HepG2 (cell line): ENCODE measurements at regions not wholly inside any gene's neighbourhood (a gene's known extent, or its start where the extent isn't known, plus 50 kb on each side); places are given as distances from the start of the nearest gene placed in this dataset.

Experiments
- ATAC-seq: fragments of 200-7000 bp; cut with Tn5 transposase; 3 replicates; pipeline ENCODE4 v1.9.1; 2020; ENCODE audit warnings: mild to moderate bottlenecking, moderate library complexity
- BruUV-seq: library from RNA; stranded (reverse); fragments of 400-500 nt; replicated peaks from 2 replicates; lab custom pipeline; 2021; lab: Mats Ljungman, UMichigan
- CTCF ChIA-PET: fragments of 300-600 bp; formaldehyde crosslinking; extraction: SDS; loops from one replicate; lab custom pipeline; 2021; ENCODE audit warnings: low total read pairs, inconsistent platforms, low intra/inter-chr PET ratio; lab: Yijun Ruan, JAX
- POLR2A ChIA-PET: fragments of 350-600 bp; sonication (Branson Sonifier 250); formaldehyde crosslinking; loops from one replicate; lab custom pipeline; 2020; ENCODE audit warnings: antibody characterized with exemption, inconsistent platforms; lab: Yijun Ruan, JAX
- DNase-seq: peaks from one replicate; pipeline ENCODE4 v3.0.0-alpha.2; 2015; ENCODE audit warnings: low spot score
- FAIRE-seq: peaks from 3 replicates; lab custom pipeline; 2011; peaks lifted over from hg19 to GRCh38; lab: Jason Lieb, UNC
- H2AFZ ChIP-seq: one replicate; pipeline ENCODE4 v1.6.1; 2011; ENCODE audit warnings: low read length, inconsistent platforms
- H3K27ac ChIP-seq: fragments of 300-600 bp; 3 replicates; pipeline ENCODE4 v1.8.0; 2011; ENCODE audit warnings: mixed run types, mild to moderate bottlenecking, mixed read lengths, low read length, inconsistent platforms; ENCODE audit not compliant: insufficient read depth; ENCODE audit errors: extremely low read length
- H3K27me3 ChIP-seq, 2 experiments: fragments of 200-600 bp in 1 of 2; 2 replicates in 1 of 2; 3 replicates in 1 of 2; pipeline versions ENCODE4 v1.6.0 to v1.8.0; 2011; ENCODE audit warnings: low read length in 2 of 2, mild to moderate bottlenecking in 2 of 2, moderate library complexity in 2 of 2, inconsistent platforms in 1 of 2; ENCODE audit not compliant: insufficient read depth in 2 of 2, control insufficient read depth in 1 of 2
- H3K36me3 ChIP-seq, 2 experiments: fragments of 200-600 bp in 1 of 2; replicated peaks in 1 of 2; 2 replicates in 1 of 2; 3 replicates in 1 of 2; pipeline versions ENCODE4 v1.5.1 to v1.8.0; 2011; ENCODE audit warnings: low read length in 2 of 2, inconsistent platforms in 1 of 2; ENCODE audit not compliant: insufficient read depth in 2 of 2, control insufficient read depth in 1 of 2
- H3K4me1 ChIP-seq: 2 replicates; pipeline ENCODE4 v1.5.1; 2012; ENCODE audit warnings: low read length, inconsistent platforms; ENCODE audit not compliant: insufficient read depth
- H3K4me2 ChIP-seq: 2 replicates; pipeline ENCODE4 v1.6.0; 2011; ENCODE audit warnings: low read depth, low read length, inconsistent platforms
- H3K4me3 ChIP-seq, 3 experiments: fragments of 200-600 bp in 1 of 3; sonication (generic), shearing (Covaris generic) in 1 of 3; replicated peaks in 1 of 3; 2 replicates each; pipeline ENCODE4 v1.5.1; 2011 to 2016; ENCODE audit warnings: low read length in 3 of 3, inconsistent platforms in 2 of 3, low read depth in 2 of 3, mild to moderate bottlenecking in 2 of 3, control low read depth in 1 of 3, mixed read lengths in 1 of 3; ENCODE audit not compliant: insufficient read depth in 1 of 3
- H3K79me2 ChIP-seq: one replicate; pipeline ENCODE4 v1.6.1; 2011; ENCODE audit warnings: low read length, inconsistent platforms; ENCODE audit not compliant: insufficient read depth
- H3K9ac ChIP-seq: 2 replicates; pipeline ENCODE4 v1.6.0; 2011; ENCODE audit warnings: mild to moderate bottlenecking, low read depth, low read length, inconsistent platforms; ENCODE audit not compliant: insufficient read depth
- H3K9me3 ChIP-seq: 2 replicates; pipeline ENCODE4 v1.5.1; 2012; ENCODE audit warnings: mild to moderate bottlenecking, low read length
- H4K20me1 ChIP-seq: 2 replicates; pipeline ENCODE4 v1.6.0; 2011; ENCODE audit warnings: inconsistent platforms, mild to moderate bottlenecking, low read length, moderate library complexity; ENCODE audit not compliant: insufficient read depth
- CENPX ChIP-seq: sonication (generic); formaldehyde crosslinking; IDR thresholded peaks from 2 replicates; pipeline ENCODE4 v1.9.0; 2021; ENCODE audit warnings: mild to moderate bottlenecking, missing genetic modification reagents, moderate library complexity
- CHD4 ChIP-seq: fragments of 200-600 bp; sonication (generic); IDR thresholded peaks from 2 replicates; pipeline ENCODE4 v1.7.0; 2017; ENCODE audit warnings: mild to moderate bottlenecking, low read length, borderline replicate concordance
- CTCF ChIP-seq: sonication (generic); formaldehyde crosslinking; IDR thresholded peaks from 2 replicates; pipeline ENCODE4 v1.5.0; 2020; ENCODE audit warnings: mild to moderate bottlenecking, missing genetic modification reagents, moderate library complexity
- MLLT10 ChIP-seq: sonication (generic); formaldehyde crosslinking; IDR thresholded peaks from 2 replicates; pipeline ENCODE4 v1.4.0; 2020; ENCODE audit warnings: missing genetic modification reagents
- RAD51 ChIP-seq: fragments of 450-650 bp; IDR thresholded peaks from 2 replicates; pipeline ENCODE4 v1.6.1; 2016; ENCODE audit warnings: borderline replicate concordance
- SRSF9 ChIP-seq: fragments of 200-400 bp; formaldehyde crosslinking; IDR thresholded peaks from 2 replicates; pipeline ENCODE4 v1.6.1; 2018; ENCODE audit warnings: borderline replicate concordance, mild to moderate bottlenecking, low read depth, low read length; ENCODE audit not compliant: insufficient read depth, poor library complexity, severe bottlenecking
- YEATS4 ChIP-seq: sonication (generic); formaldehyde crosslinking; IDR thresholded peaks from 2 replicates; pipeline ENCODE4 v1.4.0; 2020; ENCODE audit warnings: missing genetic modification reagents, borderline replicate concordance
- ZFP36L1 ChIP-seq: sonication (generic); formaldehyde crosslinking; IDR thresholded peaks from 2 replicates; pipeline ENCODE4 v1.8.0; 2022; ENCODE audit warnings: mild to moderate bottlenecking, missing genetic modification reagents, moderate library complexity
- ZKSCAN5 ChIP-seq: sonication (generic); formaldehyde crosslinking; IDR thresholded peaks from 2 replicates; pipeline ENCODE4 v1.5.1; 2020; ENCODE audit warnings: mild to moderate bottlenecking, missing genetic modification reagents
- ZNF292 ChIP-seq: sonication (generic); formaldehyde crosslinking; IDR thresholded peaks from 2 replicates; pipeline ENCODE4 v1.8.1; 2022; ENCODE audit warnings: mild to moderate bottlenecking, low read depth, missing genetic modification reagents, borderline replicate concordance
- ZNF792 ChIP-seq: IDR thresholded peaks from 2 replicates; pipeline ENCODE4 v1.6.1; 2016
- ZNF83 ChIP-seq: sonication (generic); formaldehyde crosslinking; IDR thresholded peaks from 2 replicates; pipeline ENCODE4 v1.4.0; 2020; ENCODE audit warnings: missing genetic modification reagents, mild to moderate bottlenecking, borderline replicate concordance
- WGBS: methylation state at CpG from one replicate; pipeline ENCODE4 v1.1.6; 2017; ENCODE audit warnings: low lambda C conversion rate; 5-methylcytosine and 5-hydroxymethylcytosine counted together
- in situ Hi-C: cut with HindIII; loops from 2 replicates; pipeline ENCODE4 v1.10.0; 2017; ENCODE audit warnings: low pct_unique_long_range_greater_than_20kb; ENCODE audit not compliant: extremely low pct_ligation_motif_present
- intact Hi-C: fragments of 100-400 bp; cut with micrococcal nuclease; formaldehyde crosslinking; loops from one replicate; pipeline ENCODE4 v1.10.0; 2022; ENCODE audit not compliant: unreplicated experiment
- TF ChIP-seq, protein P1 (sequence below): sonication (generic); formaldehyde crosslinking; IDR thresholded peaks from 2 replicates; pipeline ENCODE4 v1.4.0; 2020; ENCODE audit warnings: missing genetic modification reagents
- TF ChIP-seq, protein P2 (sequence below): sonication (generic); formaldehyde crosslinking; IDR thresholded peaks from 2 replicates; pipeline ENCODE4 v1.8.0; 2022; ENCODE audit warnings: missing genetic modification reagents, mild to moderate bottlenecking, moderate library complexity, borderline replicate concordance

DNA sequence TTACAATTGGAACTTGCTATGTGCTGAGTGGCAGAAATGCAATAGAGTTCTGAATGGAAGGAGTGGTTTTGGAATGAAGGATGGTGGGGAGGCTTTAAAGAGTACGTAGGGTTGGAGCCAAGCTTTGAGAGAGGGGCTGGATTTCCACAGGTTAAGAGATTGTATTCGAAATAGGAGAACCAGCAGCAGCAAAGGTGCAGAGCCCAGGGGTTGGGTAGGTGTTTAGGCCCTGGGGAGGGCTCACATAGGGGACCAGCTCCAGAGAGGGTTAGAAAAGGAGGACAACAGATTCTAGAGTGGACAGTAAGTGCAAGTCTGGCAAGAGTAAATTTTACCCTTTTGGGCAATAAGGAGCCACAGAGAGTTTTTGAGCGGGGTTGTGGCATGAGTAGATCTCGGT is 297.2 kb downstream of the RPS24 start:
- no peak for DNase-seq
- intact Hi-C loops (no loop called here), in situ Hi-C loops (no loop called here)
- H3K79me2 ChIP-seq, result no peaks in the 10 kb centered on the region
- no peak for ATAC-seq
- POLR2A ChIA-PET, result no interaction called here
- no peak overlapping the region for H2AFZ ChIP-seq
- H4K20me1 ChIP-seq, result no peaks in the 10 kb centered on the region
- FAIRE-seq, result no peak
- peaks cover 0 to 3% of the 10 kb centered on the region in 2 experiments; a peak in 2 of 5 replicates for H3K27me3 ChIP-seq
- CTCF ChIA-PET, result no interaction called here
- BruUV-seq, result no TSS peak
- WGBS, result 27% methylated on average over 4 of the region's 4 CpGs
- TF ChIP-seq SRSF9, result no peak
- TF ChIP-seq, all 625 proteins: peak for 0
- H3K4me2 ChIP-seq, result no peak overlapping the region
- no peaks in the 10 kb centered on the region for H3K4me1 ChIP-seq
- H3K9me3 ChIP-seq, result peaks cover 19% of the 10 kb centered on the region
- H3K9ac ChIP-seq, result no peak overlapping the region
- no peak overlapping the region for H3K4me3 ChIP-seq
- no peak overlapping the region for H3K27ac ChIP-seq
- no peaks in the 10 kb centered on the region for H3K36me3 ChIP-seq

- WGBS, result 35% methylated on average over 6 of the region's 6 CpGs
- Histone ChIP-seq H3K79me2 (no peaks in the 10 kb centered on the region), H3K27ac (no peak overlapping the region), H3K36me3 (no peaks in the 10 kb centered on the region), H4K20me1 (no peaks in the 10 kb centered on the region), H3K4me3 (no peak overlapping the region), H2AFZ (no peak overlapping the region), H3K4me2 (no peak overlapping the region), H3K9ac (no peak overlapping the region), H3K27me3 (peaks cover 0 to 3% of the 10 kb centered on the region in 2 experiments; a peak in 2 of 5 replicates), H3K4me1 (no peaks in the 10 kb centered on the region), H3K9me3 (peaks cover 14% of the 10 kb centered on the region)
- no peak for DNase-seq
- FAIRE-seq, result no peak
- POLR2A ChIA-PET, result no interaction called here
- no peak for ATAC-seq
- CTCF ChIA-PET, result no interaction called here
- in situ Hi-C loops (no loop called here), intact Hi-C loops (no loop called here)
- no TSS peak for BruUV-seq
- TF ChIP-seq, protein P1, sequence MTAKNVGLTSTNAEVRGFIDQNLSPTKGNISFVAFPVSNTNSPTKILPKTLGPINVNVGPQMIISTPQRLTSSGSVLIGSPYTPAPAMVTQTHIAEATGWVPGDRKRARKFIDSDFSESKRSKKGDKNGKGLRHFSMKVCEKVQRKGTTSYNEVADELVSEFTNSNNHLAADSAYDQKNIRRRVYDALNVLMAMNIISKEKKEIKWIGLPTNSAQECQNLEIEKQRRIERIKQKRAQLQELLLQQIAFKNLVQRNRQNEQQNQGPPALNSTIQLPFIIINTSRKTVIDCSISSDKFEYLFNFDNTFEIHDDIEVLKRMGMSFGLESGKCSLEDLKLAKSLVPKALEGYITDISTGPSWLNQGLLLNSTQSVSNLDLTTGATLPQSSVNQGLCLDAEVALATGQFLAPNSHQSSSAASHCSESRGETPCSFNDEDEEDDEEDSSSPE (CRISPR knock-in tag), result no peak
- TF ChIP-seq CENPX (CRISPR knock-in tag) (no peak), ZKSCAN5 (CRISPR knock-in tag) (no peak), ZNF83 (CRISPR knock-in tag) (no peak), RAD51 (no peak), ZFP36L1 (CRISPR knock-in tag) (no peak), ZNF792 (CRISPR knock-in tag) (no peak), CHD4 (no peak), CTCF (CRISPR knock-in tag) (no peak), MLLT10 (no peak), YEATS4 (no peak), ZNF292 (CRISPR knock-in tag) (no peak)
- TF ChIP-seq, protein P2, sequence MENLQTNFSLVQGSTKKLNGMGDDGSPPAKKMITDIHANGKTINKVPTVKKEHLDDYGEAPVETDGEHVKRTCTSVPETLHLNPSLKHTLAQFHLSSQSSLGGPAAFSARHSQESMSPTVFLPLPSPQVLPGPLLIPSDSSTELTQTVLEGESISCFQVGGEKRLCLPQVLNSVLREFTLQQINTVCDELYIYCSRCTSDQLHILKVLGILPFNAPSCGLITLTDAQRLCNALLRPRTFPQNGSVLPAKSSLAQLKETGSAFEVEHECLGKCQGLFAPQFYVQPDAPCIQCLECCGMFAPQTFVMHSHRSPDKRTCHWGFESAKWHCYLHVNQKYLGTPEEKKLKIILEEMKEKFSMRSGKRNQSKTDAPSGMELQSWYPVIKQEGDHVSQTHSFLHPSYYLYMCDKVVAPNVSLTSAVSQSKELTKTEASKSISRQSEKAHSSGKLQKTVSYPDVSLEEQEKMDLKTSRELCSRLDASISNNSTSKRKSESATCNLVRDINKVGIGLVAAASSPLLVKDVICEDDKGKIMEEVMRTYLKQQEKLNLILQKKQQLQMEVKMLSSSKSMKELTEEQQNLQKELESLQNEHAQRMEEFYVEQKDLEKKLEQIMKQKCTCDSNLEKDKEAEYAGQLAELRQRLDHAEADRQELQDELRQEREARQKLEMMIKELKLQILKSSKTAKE (CRISPR knock-in tag), result no peak
Observed at GRCh38 chr10:78331391-78331922, 297.8 kb downstream of the RPS24 start.
